ENCODE measurements at regions not wholly inside any gene's neighbourhood (a gene's known extent, or its start where the extent isn't known, plus 50 kb on each side); places are given as distances from the start of the nearest gene placed in this dataset.
"Not testable (repeated sequence)": the region's sequence is repeated elsewhere in the genome, so short reads cannot be mapped to it uniquely, and the experiment has no call there.

DNA sequence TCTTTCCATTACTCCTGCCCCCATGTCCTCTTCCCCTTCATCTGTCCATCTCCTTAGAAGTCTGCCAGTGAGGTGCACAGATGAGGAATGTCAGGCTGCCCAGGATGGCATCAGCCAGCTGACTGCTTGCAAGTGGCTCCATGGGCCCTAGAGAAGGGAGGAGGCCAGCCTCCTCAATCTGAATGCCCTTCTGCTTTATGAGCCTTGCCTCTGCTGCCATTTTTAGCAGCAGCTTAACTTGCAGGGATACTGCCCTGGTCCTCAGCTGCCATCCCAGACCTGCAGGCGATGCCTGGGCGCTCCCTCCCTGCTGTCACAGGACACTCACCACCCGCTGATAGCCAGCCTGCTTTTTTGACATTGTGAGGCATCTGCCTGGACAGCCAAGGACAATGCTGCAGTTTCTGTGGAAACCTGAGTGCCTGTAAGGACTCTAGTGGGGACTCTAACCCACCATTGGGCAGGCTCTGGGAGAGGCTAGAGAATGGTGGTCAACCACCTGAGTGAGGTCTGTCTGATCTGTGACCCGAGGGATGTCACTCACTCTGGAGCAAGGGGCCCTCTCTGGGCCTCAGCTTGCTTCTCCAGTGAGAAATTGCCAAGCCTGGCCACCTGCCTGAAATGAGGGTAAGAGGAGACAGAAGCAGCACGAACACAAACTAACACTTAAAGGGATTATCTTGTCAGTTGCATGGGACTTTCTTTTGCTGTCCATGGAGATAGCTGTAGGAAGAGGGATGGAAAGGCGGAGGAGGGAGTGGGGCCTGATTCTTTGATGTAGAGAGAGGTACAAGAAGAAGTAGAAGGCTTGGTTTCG, 185.0 kb downstream of the MIS18A start:
- no peak for DNase-seq (ENCODE audit: low read depth)

GRCh38 chr21:32090956-32091355, 187.9 kb downstream of the MIS18A start:
- no peak for DNase-seq (ENCODE audit: low read depth)

DNA sequence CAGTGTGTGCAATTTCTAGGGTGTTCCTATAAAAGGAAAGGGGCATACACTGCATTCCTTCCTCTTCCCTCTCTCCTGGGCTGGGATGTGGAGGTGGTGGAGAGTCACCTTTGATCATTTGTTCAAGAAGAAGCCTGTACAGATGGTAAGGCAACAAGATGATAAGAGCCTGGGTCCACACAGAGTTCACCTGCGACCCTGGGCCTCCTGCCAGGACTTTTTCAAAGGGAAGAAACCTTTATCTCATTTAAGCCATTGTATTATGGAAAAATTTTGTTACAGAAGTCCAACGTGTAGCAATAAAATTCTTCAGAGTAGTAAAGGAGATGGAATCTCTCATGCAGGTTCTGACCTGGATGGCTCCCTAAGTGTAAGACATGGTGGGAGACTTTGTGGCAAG, 189.1 kb downstream of the MIS18A start:
- no peak for DNase-seq (ENCODE audit: low read depth)

- no peak for DNase-seq (ENCODE audit: low read depth)
Observed at GRCh38 chr21:32088471-32088870, 190.4 kb downstream of the MIS18A start.

DNA sequence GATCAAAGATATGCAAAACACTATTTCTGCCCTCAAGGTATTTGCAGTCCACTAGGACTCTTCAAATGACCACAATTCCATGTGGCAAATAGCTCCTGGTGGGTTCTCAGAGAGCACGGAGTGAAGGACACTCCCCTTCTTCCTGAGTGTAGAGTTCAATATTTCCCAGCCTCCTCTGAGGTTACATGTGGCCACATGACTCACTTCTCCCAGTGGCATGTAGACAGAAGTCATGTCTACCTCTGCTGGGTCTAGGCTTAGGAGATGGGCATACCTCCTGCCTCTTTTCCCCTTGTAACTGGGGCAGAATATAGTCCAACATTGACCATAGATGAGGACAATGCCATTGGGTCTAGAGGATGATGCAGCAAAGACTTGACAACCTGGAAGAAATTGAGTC, 191.4 kb downstream of the MIS18A start:
- DNase-seq (ENCODE audit: low read depth) = no peak

- no peak for DNase-seq (ENCODE audit: low read depth)
Observed at GRCh38 chr21:32083197-32083596, 195.7 kb downstream of the MIS18A start.

DNA sequence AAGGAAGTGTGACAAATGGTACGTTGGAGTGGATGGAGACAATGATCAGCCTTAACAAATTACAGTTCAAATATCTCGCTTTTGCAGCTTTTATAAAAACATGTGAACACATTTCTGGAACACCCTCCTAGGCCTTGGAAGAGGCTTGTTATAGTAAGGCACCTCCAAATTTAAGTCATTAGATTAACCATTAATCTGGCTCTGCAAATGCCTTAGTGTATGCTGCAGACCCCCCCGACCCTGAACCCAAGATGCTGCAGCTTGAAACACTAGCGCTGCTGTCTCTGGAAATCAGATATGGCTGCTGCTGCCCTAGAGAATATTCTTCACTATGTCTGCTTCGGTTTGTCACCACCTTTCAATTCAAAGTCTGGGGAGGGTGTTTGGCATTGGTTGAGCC, 196.4 kb downstream of the MIS18A start:
- DNase-seq (ENCODE audit: low read depth) = no peak

- DNase-seq (ENCODE audit: low read depth) = no peak
Observed at GRCh38 chr21:32073593-32073992, 200.8 kb downstream of the HUNK start.

DNA sequence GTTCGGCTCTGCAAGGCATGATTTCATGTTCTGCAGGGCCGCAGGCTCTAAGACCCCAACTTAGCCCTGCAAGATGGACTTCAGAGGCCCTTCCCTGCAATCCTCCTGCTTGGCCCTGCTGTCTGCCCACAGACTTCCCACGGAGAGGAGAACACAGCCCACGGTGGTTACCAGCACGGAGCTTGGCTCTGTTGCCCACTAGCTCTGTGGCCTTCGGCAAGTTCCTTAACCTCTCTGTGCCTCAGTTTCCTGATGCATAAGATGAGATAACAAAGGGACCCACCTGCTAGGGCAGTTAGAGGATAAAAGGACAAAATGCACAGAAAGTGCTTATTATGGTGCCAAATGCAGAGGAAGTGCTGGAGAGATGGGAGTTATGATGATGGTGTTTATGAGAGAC, 200.4 kb downstream of the HUNK start:
- no peak for DNase-seq (ENCODE audit: low read depth)

DNA sequence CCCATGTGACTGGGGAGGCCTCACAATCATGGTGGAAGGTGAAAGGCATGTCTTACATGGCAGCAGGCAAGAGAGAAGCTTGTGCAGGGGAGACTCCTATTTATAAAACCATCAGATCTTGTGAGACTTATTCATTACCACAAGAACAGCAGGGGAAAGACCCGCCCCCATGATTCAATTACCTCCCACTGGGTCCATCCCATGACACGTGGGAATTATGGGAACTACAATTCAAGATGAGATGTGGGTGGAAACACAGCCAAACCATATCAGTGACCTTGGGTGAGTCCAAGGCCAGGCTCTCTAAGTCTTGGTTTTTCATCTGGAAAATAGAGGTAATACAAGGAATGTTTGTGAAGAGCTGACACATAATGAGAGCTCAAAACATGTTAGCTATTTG, 198.8 kb downstream of the HUNK start:
- DNase-seq (ENCODE audit: low read depth) = not testable (repeated sequence)

DNA sequence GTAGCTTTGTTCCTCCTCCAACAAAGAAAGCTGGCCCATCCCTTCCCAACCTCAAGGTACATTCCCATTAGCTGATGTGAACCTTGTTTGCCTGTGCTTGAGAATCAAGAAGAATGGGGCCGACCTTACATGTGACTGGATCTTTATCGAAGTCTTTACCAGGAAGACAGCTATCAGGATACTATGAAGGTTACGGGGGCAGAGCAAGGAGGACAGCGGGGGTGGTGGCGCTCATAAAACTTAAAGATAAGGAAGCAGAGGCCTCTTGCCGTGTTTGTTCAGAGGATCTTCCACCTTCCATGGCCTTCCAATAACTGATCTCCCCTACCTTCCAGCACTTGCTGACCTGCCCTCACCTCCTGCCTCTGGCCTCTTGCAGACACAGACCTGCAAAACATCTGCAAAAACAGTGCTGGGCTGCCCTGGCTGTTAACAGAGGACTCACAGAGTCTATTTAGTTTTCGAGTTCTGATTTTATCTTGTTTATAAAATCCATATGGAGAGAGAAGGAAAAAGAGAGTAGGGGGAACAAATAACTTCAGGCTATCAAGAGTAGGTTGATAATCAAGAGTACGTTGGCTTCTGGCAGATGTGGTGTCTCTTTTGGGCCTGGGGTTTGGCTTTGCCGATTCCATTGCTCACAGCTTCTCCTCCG, 198.0 kb downstream of the HUNK start:
- no peak for DNase-seq (ENCODE audit: low read depth)

DNA sequence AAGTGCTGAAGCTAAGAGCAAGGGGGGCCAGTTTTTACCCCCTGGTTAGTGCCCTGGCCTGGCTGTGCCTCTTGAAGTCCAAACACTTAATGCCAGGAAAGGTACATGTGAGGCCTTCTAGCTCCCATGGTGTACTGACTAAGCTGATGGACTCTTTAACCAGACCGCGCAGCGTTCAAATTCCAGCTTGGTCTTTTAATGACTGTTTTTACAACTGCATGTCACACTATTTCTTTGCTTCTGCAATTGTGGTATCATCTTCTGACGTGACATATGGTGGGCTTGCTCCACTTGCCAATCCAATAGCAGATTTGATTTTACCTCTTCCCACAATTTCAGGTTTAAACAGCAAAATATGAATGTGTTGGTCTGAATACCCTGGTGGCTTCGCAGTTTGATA, 197.3 kb downstream of the HUNK start:
- DNase-seq (ENCODE audit: low read depth) = no peak

GRCh38 chr21:32065654-32066053, 192.8 kb downstream of the HUNK start:
- DNase-seq (ENCODE audit: low read depth) = no peak

DNA sequence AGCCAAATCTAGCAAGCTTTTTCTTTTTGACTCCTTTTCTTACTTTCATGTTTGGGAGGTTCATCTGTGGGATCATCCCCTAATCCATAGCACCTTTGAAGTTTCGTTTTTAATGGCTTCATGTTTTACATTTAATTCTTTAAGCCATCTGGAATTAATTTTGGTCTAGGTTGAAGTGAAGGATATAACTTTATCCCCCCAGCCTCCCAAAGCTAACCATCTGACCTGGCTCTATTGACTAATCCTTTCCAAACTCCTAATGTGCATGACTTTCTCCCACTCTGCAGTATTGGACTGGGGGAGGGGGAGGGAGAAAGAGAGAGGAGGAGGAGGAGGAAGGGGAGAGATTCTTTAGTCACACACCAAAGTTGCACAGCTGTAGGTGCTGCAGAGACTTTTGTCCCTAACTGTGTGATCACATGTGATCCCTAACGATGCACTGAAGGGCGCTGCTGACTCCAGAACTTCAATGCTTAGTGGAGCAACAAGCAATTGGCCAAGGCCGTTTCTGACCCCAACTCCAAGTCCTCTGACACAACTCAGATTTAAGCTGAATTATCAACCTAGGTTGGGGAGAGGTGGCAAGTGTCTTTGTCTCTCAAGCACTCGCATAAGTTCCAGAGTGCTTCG, 191.6 kb downstream of the HUNK start:
- DNase-seq (ENCODE audit: low read depth) = no peak

DNA sequence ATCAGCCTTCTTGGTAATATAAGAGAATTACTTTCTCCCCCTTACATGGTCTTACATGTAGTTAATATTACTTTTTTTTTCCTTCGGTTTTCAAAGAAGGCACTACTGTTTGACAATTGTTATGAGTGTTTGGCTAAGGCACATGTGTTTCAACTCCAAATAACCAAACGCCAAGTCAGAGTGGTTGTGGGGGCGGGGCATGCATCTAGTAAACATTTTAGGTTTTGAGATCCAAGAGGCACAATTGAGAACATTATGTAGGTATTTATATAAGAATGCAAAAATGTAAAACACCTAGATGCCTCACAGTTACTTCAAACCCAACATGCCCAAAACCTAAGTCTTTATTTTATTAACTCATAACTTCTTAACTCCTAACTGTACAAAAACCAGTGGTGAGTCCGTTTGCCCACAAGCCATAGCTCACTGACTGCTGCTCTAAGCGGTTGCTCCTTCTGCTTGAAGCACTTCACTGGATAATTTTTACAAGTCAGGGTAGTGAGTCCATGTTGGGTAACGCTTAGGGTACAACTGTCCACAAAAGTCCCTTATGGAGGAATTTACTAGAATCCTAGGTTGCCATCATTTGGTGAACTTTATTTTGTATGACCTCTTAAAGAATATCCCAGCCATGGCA, 189.9 kb downstream of the HUNK start:
- DNase-seq (ENCODE audit: low read depth) = no peak

DNA sequence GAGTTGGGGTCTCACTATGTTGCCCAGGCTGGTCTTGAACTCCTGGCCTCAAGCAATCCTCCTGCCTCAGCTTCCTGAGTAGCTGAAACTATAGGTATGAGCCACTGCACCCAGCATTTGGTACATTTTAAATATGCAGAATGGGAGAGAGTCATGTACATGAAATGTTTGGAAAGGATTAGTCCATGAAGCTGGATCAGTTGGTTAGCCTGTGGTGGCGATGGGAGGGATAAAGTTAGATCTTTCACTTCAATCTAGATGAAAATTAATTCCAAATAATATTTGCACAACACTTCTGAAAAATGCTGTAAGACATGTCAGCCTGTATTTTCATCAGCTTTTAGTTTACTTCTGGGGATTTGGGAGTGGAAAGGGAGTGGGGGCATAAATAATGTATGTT, 188.9 kb downstream of the HUNK start:
- DNase-seq (ENCODE audit: low read depth) = no peak

DNA sequence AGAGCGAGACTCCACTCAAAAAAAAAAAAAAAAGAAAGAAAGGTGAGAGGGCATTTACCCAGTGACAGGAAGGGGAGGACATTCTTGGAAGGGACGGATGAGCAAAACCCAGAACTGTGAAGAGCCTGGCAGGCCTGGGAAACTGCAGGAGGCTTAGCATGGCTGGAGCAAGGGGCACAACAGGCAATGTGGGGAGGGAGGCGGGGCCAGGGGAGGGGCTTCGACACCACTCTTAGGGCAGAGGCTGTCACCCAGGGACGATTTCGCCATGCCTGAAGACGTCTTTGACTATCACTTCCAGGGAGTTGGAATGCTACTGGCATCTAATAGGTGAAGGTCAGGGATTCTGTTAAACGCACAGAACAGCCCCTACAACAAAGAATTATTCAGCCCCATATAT, 184.0 kb downstream of the HUNK start:
- DNase-seq (ENCODE audit: low read depth) = no peak

GRCh38 chr21:32055305-32055704, 182.5 kb downstream of the HUNK start:
- DNase-seq (ENCODE audit: low read depth) = no peak
